ENCODE measurements at regions not wholly inside any gene's neighbourhood (a gene's known extent, or its start where the extent isn't known, plus 50 kb on each side); places are given as distances from the start of the nearest gene placed in this dataset.
"Not testable (repeated sequence)": the region's sequence is repeated elsewhere in the genome, so short reads cannot be mapped to it uniquely, and the experiment has no call there.

GRCh38 chr9:42364410-42365243 lies 181.2 kb downstream of the SPATA31A6 start:
- TF ChIP-seq POLR2A, CTCF (IDR thresholded peaks at IDR 0.05): not testable (repeated sequence)

All from esophagus squamous epithelium (tissue), 4 donors.